ENCODE measurements at regions not wholly inside any gene's neighbourhood (a gene's known extent, or its start where the extent isn't known, plus 50 kb on each side); places are given as distances from the start of the nearest gene placed in this dataset.

DNA sequence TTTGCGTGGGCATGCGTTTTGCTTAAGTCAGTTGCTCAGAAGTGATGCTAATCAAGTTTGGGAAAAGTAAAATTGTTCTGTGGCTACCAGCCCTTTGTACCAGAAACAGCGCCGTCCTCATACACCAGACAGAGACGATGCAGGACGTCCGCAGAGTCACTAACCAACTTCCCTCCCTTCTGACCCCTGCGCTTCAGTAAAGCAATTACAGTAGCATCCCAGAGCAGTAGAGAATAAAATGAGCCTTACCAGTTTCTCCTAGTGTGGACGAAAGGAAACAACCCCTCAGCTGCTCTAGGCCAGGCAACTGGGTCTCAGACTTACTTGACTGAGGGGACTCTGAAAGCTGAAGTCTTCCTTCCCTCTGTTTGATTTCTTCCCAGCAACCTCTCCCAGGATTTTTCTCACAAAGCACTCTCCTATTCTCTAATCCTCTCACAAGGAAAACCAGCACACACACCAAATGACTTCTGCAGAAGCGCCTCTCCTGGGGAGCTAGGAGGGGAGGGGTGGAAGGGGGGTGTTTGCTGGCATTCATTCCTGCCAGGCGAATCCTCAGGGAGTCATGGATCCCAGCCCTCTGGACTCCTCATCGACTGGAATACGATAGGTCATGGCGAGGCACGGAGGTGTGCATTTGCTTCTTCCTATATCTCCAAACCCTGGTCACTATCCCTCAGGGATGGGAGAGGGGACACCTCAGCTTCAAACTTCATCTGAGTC is 56.0 kb upstream of the MID1 start:
- Mint-ChIP-seq H3K27me3 (ENCODE audit: insufficient read depth, low read depth) (peaks cover 2% of the 10 kb centered on the region), H3K4me3 (peak overlapping the region; percentile 92), H3K27ac (peak overlapping the region; percentile 98), H3K36me3 (peaks cover 22% of the 10 kb centered on the region), H3K4me1 (peaks cover 32% of the 10 kb centered on the region), H3K9me3 (peaks cover 11% of the 10 kb centered on the region)
- no peaks in the 10 kb centered on the region for H4K20me1 ChIP-seq (ENCODE audit: low read depth)
- peaks cover 26% of the 10 kb centered on the region for H3K4me1 ChIP-seq
- no peaks in the 10 kb centered on the region for H3K36me3 ChIP-seq
- H3K9ac ChIP-seq: no peak overlapping the region
- peak overlapping the region; percentile 34 for H3K4me3 ChIP-seq
- H3K79me2 ChIP-seq (ENCODE audit: low read depth): peaks cover 18% of the 10 kb centered on the region
- no peak overlapping the region for H2AFZ ChIP-seq (replicated peaks)
- TF ChIP-seq EZH2 (IDR thresholded peaks at IDR 0.05) (no peak), EZH2phosphoT487 (IDR thresholded peaks at IDR 0.05) (no peak)
- TF ChIP-seq, protein P1, sequence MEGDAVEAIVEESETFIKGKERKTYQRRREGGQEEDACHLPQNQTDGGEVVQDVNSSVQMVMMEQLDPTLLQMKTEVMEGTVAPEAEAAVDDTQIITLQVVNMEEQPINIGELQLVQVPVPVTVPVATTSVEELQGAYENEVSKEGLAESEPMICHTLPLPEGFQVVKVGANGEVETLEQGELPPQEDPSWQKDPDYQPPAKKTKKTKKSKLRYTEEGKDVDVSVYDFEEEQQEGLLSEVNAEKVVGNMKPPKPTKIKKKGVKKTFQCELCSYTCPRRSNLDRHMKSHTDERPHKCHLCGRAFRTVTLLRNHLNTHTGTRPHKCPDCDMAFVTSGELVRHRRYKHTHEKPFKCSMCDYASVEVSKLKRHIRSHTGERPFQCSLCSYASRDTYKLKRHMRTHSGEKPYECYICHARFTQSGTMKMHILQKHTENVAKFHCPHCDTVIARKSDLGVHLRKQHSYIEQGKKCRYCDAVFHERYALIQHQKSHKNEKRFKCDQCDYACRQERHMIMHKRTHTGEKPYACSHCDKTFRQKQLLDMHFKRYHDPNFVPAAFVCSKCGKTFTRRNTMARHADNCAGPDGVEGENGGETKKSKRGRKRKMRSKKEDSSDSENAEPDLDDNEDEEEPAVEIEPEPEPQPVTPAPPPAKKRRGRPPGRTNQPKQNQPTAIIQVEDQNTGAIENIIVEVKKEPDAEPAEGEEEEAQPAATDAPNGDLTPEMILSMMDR (IDR thresholded peaks at IDR 0.05): no peak
- H3K27ac ChIP-seq: peak overlapping the region; percentile 34
- H3K27me3 ChIP-seq: no peaks in the 10 kb centered on the region
- H3F3A ChIP-seq (ENCODE audit: low read depth): peaks cover 14% of the 10 kb centered on the region
- peak; percentile 64 for DNase-seq (ENCODE audit: low spot score)
- H3K9me3 ChIP-seq (ENCODE audit: low read depth): no peaks in the 10 kb centered on the region
- H3K4me2 ChIP-seq: peak overlapping the region; percentile 72

- Histone ChIP-seq H3K4me1 (peaks cover 26% of the 10 kb centered on the region), H3K9me3 (ENCODE audit: low read depth) (no peaks in the 10 kb centered on the region), H3K4me2 (peak overlapping the region; percentile 72), H4K20me1 (ENCODE audit: low read depth) (no peaks in the 10 kb centered on the region), H3K4me3 (peak overlapping the region; percentile 34), H3K36me3 (no peaks in the 10 kb centered on the region), H2AFZ (replicated peaks) (no peak overlapping the region), H3K79me2 (ENCODE audit: low read depth) (peaks cover 18% of the 10 kb centered on the region), H3K9ac (no peak overlapping the region), H3K27me3 (no peaks in the 10 kb centered on the region), H3F3A (ENCODE audit: low read depth) (peaks cover 14% of the 10 kb centered on the region), H3K27ac (no peak overlapping the region)
- peaks cover 8% of the 10 kb centered on the region for H3K9me3 Mint-ChIP-seq
- DNase-seq (ENCODE audit: low spot score): no peak
- peaks cover 2% of the 10 kb centered on the region for H3K27me3 Mint-ChIP-seq (ENCODE audit: insufficient read depth, low read depth)
- peaks cover 15% of the 10 kb centered on the region for H3K36me3 Mint-ChIP-seq
- no peak for TF ChIP-seq EZH2 (IDR thresholded peaks at IDR 0.05)
- TF ChIP-seq EZH2phosphoT487 (IDR thresholded peaks at IDR 0.05): no peak
- TF ChIP-seq, protein P1 (IDR thresholded peaks at IDR 0.05): no peak
- H3K4me3 Mint-ChIP-seq: peak overlapping the region; percentile 92
- peak overlapping the region; percentile 86 for H3K27ac Mint-ChIP-seq
- peaks cover 32% of the 10 kb centered on the region for H3K4me1 Mint-ChIP-seq
Observed at GRCh38 chrX:10677490-10677889, 57.1 kb upstream of the MID1 start.

DNA sequence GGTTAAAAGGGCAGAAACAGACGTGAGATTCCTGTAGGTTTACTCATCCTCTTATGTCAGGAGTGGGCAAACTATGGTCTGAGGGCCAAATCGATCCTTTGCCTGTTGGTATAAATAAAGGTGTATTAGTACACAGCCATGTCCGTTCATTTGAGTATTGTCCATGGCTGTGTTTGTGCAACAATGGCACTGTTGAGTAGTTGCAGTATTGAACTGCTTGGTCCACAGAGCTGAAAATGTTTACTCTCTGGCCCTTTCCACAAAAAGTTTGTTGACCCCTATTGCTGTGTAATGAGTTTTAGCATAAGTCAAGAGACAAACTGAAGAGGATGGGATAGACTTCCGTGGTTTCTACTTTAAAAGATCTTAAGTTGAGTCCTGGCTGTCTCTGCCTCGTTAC is 59.0 kb upstream of the MID1 start:
- Histone ChIP-seq H3K4me3 (no peak overlapping the region), H3K79me2 (ENCODE audit: low read depth) (peaks cover 11% of the 10 kb centered on the region), H2AFZ (replicated peaks) (no peak overlapping the region), H3K9ac (no peak overlapping the region), H3K9me3 (ENCODE audit: low read depth) (no peaks in the 10 kb centered on the region), H3K4me2 (no peak overlapping the region), H3F3A (ENCODE audit: low read depth) (peaks cover 14% of the 10 kb centered on the region), H3K4me1 (peaks cover 26% of the 10 kb centered on the region), H4K20me1 (ENCODE audit: low read depth) (no peaks in the 10 kb centered on the region), H3K27me3 (no peaks in the 10 kb centered on the region), H3K36me3 (no peaks in the 10 kb centered on the region), H3K27ac (no peak overlapping the region)
- DNase-seq (ENCODE audit: low spot score): no peak
- TF ChIP-seq EZH2 (IDR thresholded peaks at IDR 0.05) (no peak), EZH2phosphoT487 (IDR thresholded peaks at IDR 0.05) (no peak)
- TF ChIP-seq, protein P1 (IDR thresholded peaks at IDR 0.05): no peak
- Mint-ChIP-seq H3K9me3 (no peaks in the 10 kb centered on the region), H3K27ac (no peak overlapping the region), H3K4me3 (no peak overlapping the region), H3K36me3 (peaks cover 3% of the 10 kb centered on the region), H3K27me3 (ENCODE audit: insufficient read depth, low read depth) (peaks cover 5% of the 10 kb centered on the region), H3K4me1 (peaks cover 30% of the 10 kb centered on the region)

Data from neural progenitor cell (in vitro differentiated cells).